ENCODE measurements at regions not wholly inside any gene's neighbourhood (a gene's known extent, or its start where the extent isn't known, plus 50 kb on each side); places are given as distances from the start of the nearest gene placed in this dataset.

DNA sequence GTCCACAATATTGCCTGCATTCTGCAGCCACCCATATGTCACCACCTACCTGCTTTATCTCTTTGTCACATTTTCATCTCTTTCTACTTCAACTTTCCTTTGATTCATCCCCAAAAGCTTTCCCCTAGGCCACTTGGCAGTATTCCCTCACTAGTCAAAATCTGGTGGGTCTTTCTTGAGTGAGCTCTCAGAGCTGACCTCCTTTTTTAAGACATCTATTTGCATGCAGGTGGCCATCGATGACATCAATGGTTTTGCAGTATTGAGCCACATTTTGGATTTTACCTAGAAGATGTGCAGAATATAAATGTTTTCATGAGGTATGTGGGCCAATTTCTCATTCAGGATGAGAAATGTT lies 133.4 kb upstream of the REG3A start:
- H3K36me3 Mint-ChIP-seq (ENCODE audit: low read depth) = no peaks in the 10 kb centered on the region
- no peak overlapping the region for H3K4me3 Mint-ChIP-seq
- no peak overlapping the region for H3K27ac Mint-ChIP-seq
- no peak for DNase-seq
- TF ChIP-seq, protein P1, sequence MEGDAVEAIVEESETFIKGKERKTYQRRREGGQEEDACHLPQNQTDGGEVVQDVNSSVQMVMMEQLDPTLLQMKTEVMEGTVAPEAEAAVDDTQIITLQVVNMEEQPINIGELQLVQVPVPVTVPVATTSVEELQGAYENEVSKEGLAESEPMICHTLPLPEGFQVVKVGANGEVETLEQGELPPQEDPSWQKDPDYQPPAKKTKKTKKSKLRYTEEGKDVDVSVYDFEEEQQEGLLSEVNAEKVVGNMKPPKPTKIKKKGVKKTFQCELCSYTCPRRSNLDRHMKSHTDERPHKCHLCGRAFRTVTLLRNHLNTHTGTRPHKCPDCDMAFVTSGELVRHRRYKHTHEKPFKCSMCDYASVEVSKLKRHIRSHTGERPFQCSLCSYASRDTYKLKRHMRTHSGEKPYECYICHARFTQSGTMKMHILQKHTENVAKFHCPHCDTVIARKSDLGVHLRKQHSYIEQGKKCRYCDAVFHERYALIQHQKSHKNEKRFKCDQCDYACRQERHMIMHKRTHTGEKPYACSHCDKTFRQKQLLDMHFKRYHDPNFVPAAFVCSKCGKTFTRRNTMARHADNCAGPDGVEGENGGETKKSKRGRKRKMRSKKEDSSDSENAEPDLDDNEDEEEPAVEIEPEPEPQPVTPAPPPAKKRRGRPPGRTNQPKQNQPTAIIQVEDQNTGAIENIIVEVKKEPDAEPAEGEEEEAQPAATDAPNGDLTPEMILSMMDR (IDR thresholded peaks at IDR 0.05) = no peak
- no peaks in the 10 kb centered on the region for H3K27me3 Mint-ChIP-seq (ENCODE audit: insufficient read depth)
- peaks cover 44% of the 10 kb centered on the region for H3K9me3 Mint-ChIP-seq
- no peaks in the 10 kb centered on the region for H3K4me1 Mint-ChIP-seq (ENCODE audit: low read depth)

DNA sequence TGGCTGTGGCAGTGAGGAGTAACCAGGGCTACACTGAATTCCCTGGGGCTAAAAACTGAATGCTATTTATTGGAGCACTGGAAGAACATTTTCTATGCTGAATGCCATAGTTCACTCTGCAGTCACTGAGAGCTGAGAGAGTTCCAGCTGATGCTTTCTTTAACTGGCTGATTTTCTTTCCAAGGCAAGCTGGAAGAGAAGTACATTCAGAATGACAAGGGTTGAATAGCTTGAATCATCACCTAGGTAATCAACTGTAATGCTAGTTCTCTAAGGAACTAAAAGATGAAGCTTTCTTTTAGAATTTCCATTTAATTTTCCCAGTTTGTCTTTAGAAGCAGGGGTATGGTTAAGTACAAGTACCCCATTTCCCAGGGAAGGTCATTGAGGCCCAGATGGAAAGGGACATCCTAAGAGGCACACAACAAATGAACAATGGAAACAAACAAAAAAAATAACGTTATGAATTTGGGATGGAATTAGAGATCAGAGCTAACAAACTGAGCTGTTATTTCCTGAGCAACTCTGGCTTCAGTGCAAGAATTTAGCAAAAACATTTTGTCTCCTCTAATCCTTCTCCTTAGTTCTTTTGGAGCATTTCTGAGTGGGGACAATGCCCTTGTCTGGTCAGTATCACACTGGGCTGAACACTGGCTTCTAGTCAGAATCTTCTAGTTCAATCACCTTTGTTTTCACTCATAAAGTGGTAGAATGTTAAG lies 132.8 kb upstream of the REG3A start:
- H3K27me3 Mint-ChIP-seq (ENCODE audit: insufficient read depth) = no peaks in the 10 kb centered on the region
- H3K4me1 Mint-ChIP-seq (ENCODE audit: low read depth) = no peaks in the 10 kb centered on the region
- no peak for DNase-seq
- H3K27ac Mint-ChIP-seq = no peak overlapping the region
- no peak overlapping the region for H3K4me3 Mint-ChIP-seq
- TF ChIP-seq, protein P1 (IDR thresholded peaks at IDR 0.05) = no peak
- no peaks in the 10 kb centered on the region for H3K36me3 Mint-ChIP-seq (ENCODE audit: low read depth)
- peaks cover 41% of the 10 kb centered on the region for H3K9me3 Mint-ChIP-seq

DNA sequence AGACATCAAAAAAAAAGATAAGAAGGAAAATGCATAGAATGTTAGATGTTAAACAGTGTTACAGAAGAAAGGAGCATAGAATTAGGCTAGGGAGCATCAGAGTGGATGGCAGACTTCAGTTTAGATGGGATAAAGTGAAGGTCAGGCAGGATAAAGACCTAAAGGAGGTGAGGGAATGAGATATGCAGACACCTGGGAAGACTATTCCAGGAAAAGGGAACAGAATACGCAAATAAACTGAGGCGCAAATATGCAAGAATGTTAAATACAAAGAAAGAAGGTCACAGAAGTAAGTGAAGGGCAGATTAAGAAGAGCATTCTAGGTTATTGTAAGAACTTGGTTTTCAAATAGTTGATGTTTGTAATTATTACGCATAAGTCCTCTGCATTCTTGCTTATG lies 116.3 kb upstream of the REG3A start:
- Mint-ChIP-seq H3K27me3 (ENCODE audit: insufficient read depth) (no peaks in the 10 kb centered on the region), H3K27ac (no peak overlapping the region)

DNA sequence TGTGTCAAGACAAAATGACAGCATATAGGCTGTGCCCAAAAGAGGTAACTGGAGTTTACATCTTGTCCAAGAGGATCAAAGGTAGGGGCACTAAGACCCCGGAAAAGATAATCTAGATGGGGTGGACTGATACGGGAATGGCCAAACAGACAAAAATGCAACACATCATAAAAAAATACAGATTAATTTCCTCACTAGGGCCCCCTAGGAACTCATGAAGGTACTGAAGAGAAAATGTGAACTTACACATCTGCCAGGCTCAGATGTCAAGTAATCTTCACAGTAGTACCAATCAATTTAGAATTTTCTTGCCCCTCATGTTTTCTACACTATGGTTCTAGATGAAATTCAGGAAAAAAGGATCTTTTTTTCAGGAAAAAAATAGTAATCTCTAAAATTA lies 115.6 kb upstream of the REG3A start:
- no peak for DNase-seq
- H3K4me1 Mint-ChIP-seq (ENCODE audit: low read depth) = no peaks in the 10 kb centered on the region

More for the DNA sequence above, 116.3 kb upstream of the REG3A start:
- no peak overlapping the region for H3K4me3 Mint-ChIP-seq
- no peaks in the 10 kb centered on the region for H3K36me3 Mint-ChIP-seq (ENCODE audit: low read depth)
- peaks cover 42% of the 10 kb centered on the region for H3K9me3 Mint-ChIP-seq
- no peak for DNase-seq
- TF ChIP-seq, protein P1 (IDR thresholded peaks at IDR 0.05) = no peak
- H3K4me1 Mint-ChIP-seq (ENCODE audit: low read depth) = no peaks in the 10 kb centered on the region

DNA sequence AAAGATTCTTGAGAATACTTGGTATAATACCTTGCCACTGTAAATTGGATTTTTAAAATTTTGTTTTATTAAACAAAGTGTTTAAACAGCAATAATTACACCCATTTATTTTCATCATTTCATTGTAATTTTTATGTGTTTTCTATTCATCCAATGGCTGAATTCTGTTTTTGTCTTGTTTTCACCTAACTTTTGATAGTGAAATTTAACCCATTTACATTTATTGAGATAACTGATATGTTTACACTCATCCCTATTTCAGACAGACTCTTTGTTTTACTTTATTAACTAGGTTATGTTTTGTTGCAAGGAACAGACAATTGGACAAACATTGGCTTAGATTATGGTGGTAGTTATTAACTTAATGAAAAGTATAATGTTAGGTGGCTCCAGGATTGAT lies 113.1 kb upstream of the REG3A start:
- Mint-ChIP-seq H3K4me3 (no peak overlapping the region), H3K36me3 (ENCODE audit: low read depth) (no peaks in the 10 kb centered on the region), H3K27me3 (ENCODE audit: insufficient read depth) (no peaks in the 10 kb centered on the region), H3K27ac (no peak overlapping the region), H3K9me3 (peaks cover 43% of the 10 kb centered on the region), H3K4me1 (ENCODE audit: low read depth) (no peaks in the 10 kb centered on the region)
- no peak for DNase-seq
- TF ChIP-seq, protein P1 (IDR thresholded peaks at IDR 0.05) = no peak

More for the DNA sequence above, 115.6 kb upstream of the REG3A start:
- TF ChIP-seq, protein P1 (IDR thresholded peaks at IDR 0.05) = 0 out of 2 replicates have a peak, but pooled peaks have one; percentile 10
- H3K27me3 Mint-ChIP-seq (ENCODE audit: insufficient read depth) = no peaks in the 10 kb centered on the region
- H3K36me3 Mint-ChIP-seq (ENCODE audit: low read depth) = no peaks in the 10 kb centered on the region
- no peak overlapping the region for H3K27ac Mint-ChIP-seq
- H3K4me3 Mint-ChIP-seq = no peak overlapping the region
- peaks cover 43% of the 10 kb centered on the region for H3K9me3 Mint-ChIP-seq

All from HFFc6 (cell line).